ENCODE measurements at regions not wholly inside any gene's neighbourhood (a gene's known extent, or its start where the extent isn't known, plus 50 kb on each side); places are given as distances from the start of the nearest gene placed in this dataset.

DNA sequence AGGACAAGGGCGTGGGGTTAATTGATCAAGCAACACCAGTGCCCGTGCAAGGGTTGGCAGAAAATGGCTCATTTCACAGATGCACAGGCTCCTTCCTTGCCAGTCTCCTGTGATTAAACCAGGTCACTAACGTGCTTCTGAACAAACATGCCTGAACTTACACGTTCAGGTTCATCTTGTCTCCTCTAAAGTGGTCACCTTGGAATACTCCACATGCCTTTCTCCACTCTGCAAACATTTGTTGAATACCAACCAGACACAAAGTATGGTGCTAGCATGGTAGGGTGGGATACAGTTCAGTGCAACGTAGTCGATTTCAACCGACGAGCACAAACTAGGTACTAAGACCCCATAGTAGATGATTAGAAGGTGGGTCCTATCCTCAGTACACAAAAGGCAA is 72.6 kb upstream of the PTPRT start:
- H3K4me2 ChIP-seq (ENCODE audit: low read depth, low read length, poor library complexity, severe bottlenecking) = no peak overlapping the region
- H3K79me2 ChIP-seq (ENCODE audit: insufficient read depth, low read length) = no peaks in the 10 kb centered on the region
- H3K9me3 ChIP-seq (ENCODE audit: insufficient read depth, low read length) = no peaks in the 10 kb centered on the region
- no peaks in the 10 kb centered on the region for H3K27me3 ChIP-seq (ENCODE audit: low read length)
- no peak overlapping the region for H3K27ac ChIP-seq (ENCODE audit: low read depth, low read length)
- H4K20me1 ChIP-seq (ENCODE audit: low read depth, low read length) = no peaks in the 10 kb centered on the region
- H3K36me3 ChIP-seq (ENCODE audit: low read length) = no peaks in the 10 kb centered on the region
- no peaks in the 10 kb centered on the region for H3K9me2 ChIP-seq (replicated peaks; ENCODE audit: insufficient read depth, low read length)
- H3K9ac ChIP-seq (ENCODE audit: low read length) = no peak overlapping the region
- H2AFZ ChIP-seq (ENCODE audit: low read depth, low read length, severe bottlenecking) = no peak overlapping the region
- H3F3A ChIP-seq (ENCODE audit: insufficient read depth) = no peaks in the 10 kb centered on the region
- no peak for TF ChIP-seq EZH2phosphoT487 (conservative IDR thresholded peaks at IDR 0.05; ENCODE audit: low read length)
- TF ChIP-seq, protein P1, sequence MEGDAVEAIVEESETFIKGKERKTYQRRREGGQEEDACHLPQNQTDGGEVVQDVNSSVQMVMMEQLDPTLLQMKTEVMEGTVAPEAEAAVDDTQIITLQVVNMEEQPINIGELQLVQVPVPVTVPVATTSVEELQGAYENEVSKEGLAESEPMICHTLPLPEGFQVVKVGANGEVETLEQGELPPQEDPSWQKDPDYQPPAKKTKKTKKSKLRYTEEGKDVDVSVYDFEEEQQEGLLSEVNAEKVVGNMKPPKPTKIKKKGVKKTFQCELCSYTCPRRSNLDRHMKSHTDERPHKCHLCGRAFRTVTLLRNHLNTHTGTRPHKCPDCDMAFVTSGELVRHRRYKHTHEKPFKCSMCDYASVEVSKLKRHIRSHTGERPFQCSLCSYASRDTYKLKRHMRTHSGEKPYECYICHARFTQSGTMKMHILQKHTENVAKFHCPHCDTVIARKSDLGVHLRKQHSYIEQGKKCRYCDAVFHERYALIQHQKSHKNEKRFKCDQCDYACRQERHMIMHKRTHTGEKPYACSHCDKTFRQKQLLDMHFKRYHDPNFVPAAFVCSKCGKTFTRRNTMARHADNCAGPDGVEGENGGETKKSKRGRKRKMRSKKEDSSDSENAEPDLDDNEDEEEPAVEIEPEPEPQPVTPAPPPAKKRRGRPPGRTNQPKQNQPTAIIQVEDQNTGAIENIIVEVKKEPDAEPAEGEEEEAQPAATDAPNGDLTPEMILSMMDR (IDR thresholded peaks at IDR 0.05; ENCODE audit: insufficient read depth, low read length, poor library complexity, severe bottlenecking) = no peak
- H3K4me3 ChIP-seq (ENCODE audit: insufficient read depth, low read length, poor library complexity, severe bottlenecking) = no peak overlapping the region

DNA sequence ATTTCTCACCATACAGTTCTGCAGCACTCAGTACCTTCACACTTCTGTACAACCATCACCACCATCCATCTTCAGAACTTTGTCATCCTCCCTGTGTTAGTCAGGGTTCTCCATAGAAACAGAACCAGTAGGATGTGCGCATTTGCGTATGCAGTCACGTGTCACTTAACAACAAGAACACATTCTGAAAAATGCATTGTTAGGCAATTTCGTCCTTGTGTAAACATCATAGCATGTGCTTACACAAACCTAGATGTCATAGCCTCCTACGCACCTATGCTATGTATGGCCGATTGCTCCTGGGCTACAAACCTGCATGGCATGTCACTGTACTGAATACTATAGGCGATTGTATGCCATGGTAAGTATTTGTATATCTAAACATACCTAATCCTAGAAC is 66.2 kb upstream of the PTPRT start:
- Histone ChIP-seq H3K36me3 (ENCODE audit: low read length) (no peaks in the 10 kb centered on the region), H3K9me2 (replicated peaks; ENCODE audit: insufficient read depth, low read length) (no peaks in the 10 kb centered on the region), H2AFZ (ENCODE audit: low read depth, low read length, severe bottlenecking) (no peak overlapping the region), H3K9me3 (ENCODE audit: insufficient read depth, low read length) (no peaks in the 10 kb centered on the region), H3K9ac (ENCODE audit: low read length) (no peak overlapping the region), H4K20me1 (ENCODE audit: low read depth, low read length) (no peaks in the 10 kb centered on the region), H3K27me3 (ENCODE audit: low read length) (no peaks in the 10 kb centered on the region), H3K79me2 (ENCODE audit: insufficient read depth, low read length) (no peaks in the 10 kb centered on the region), H3K4me2 (ENCODE audit: low read depth, low read length, poor library complexity, severe bottlenecking) (no peak overlapping the region), H3K4me3 (ENCODE audit: insufficient read depth, low read length, poor library complexity, severe bottlenecking) (no peak overlapping the region), H3F3A (ENCODE audit: insufficient read depth) (no peaks in the 10 kb centered on the region), H3K27ac (ENCODE audit: low read depth, low read length) (no peak overlapping the region)
- TF ChIP-seq, protein P1 (IDR thresholded peaks at IDR 0.05; ENCODE audit: insufficient read depth, low read length, poor library complexity, severe bottlenecking) = no peak
- TF ChIP-seq EZH2phosphoT487 (conservative IDR thresholded peaks at IDR 0.05; ENCODE audit: low read length) = no peak

DNA sequence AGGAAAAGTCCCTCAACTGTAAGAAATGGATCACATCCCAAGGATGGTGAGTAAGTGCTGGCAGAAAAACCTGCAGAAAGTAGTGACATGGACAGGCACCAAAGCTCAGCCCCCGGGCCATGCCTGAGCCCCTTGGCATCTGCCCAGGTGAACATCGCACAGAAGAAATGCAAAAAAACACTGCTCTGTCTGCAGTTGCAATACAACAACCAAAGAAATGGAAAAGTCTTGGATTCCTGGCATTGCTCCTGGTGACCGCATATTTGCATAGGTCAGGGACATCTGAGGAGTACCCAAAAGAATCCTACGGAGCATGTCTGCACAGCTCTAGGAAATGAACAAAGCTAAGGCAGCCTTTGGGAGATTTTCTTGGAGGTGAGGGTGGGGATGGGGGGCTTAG is 63.1 kb upstream of the PTPRT start:
- Histone ChIP-seq H2AFZ (ENCODE audit: low read depth, low read length, severe bottlenecking) (no peak overlapping the region), H3K27ac (ENCODE audit: low read depth, low read length) (no peak overlapping the region), H4K20me1 (ENCODE audit: low read depth, low read length) (no peaks in the 10 kb centered on the region), H3K4me2 (ENCODE audit: low read depth, low read length, poor library complexity, severe bottlenecking) (no peak overlapping the region), H3K79me2 (ENCODE audit: insufficient read depth, low read length) (no peaks in the 10 kb centered on the region), H3K9me2 (replicated peaks; ENCODE audit: insufficient read depth, low read length) (no peaks in the 10 kb centered on the region), H3K36me3 (ENCODE audit: low read length) (no peaks in the 10 kb centered on the region), H3K27me3 (ENCODE audit: low read length) (no peaks in the 10 kb centered on the region), H3K4me3 (ENCODE audit: insufficient read depth, low read length, poor library complexity, severe bottlenecking) (no peak overlapping the region), H3F3A (ENCODE audit: insufficient read depth) (no peaks in the 10 kb centered on the region), H3K9me3 (ENCODE audit: insufficient read depth, low read length) (no peaks in the 10 kb centered on the region), H3K9ac (ENCODE audit: low read length) (no peak overlapping the region)
- TF ChIP-seq, protein P1 (IDR thresholded peaks at IDR 0.05; ENCODE audit: insufficient read depth, low read length, poor library complexity, severe bottlenecking) = no peak
- TF ChIP-seq EZH2phosphoT487 (conservative IDR thresholded peaks at IDR 0.05; ENCODE audit: low read length) = no peak

- Histone ChIP-seq H3K27ac (ENCODE audit: low read depth, low read length) (no peak overlapping the region), H3K36me3 (ENCODE audit: low read length) (no peaks in the 10 kb centered on the region), H3K9me2 (replicated peaks; ENCODE audit: insufficient read depth, low read length) (no peaks in the 10 kb centered on the region), H3K9me3 (ENCODE audit: insufficient read depth, low read length) (no peaks in the 10 kb centered on the region), H4K20me1 (ENCODE audit: low read depth, low read length) (no peaks in the 10 kb centered on the region), H3K4me2 (ENCODE audit: low read depth, low read length, poor library complexity, severe bottlenecking) (no peak overlapping the region), H3K9ac (ENCODE audit: low read length) (no peak overlapping the region), H3K4me3 (ENCODE audit: insufficient read depth, low read length, poor library complexity, severe bottlenecking) (no peak overlapping the region), H2AFZ (ENCODE audit: low read depth, low read length, severe bottlenecking) (no peak overlapping the region), H3F3A (ENCODE audit: insufficient read depth) (no peaks in the 10 kb centered on the region), H3K27me3 (ENCODE audit: low read length) (no peaks in the 10 kb centered on the region), H3K79me2 (ENCODE audit: insufficient read depth, low read length) (no peaks in the 10 kb centered on the region)
- no peak for TF ChIP-seq EZH2phosphoT487 (conservative IDR thresholded peaks at IDR 0.05; ENCODE audit: low read length)
- TF ChIP-seq, protein P1 (IDR thresholded peaks at IDR 0.05; ENCODE audit: insufficient read depth, low read length, poor library complexity, severe bottlenecking) = no peak
Measured at GRCh38 chr20:43248341-43248740, 58.6 kb upstream of the PTPRT start.
